Fibroblast of lung (primary cell): ENCODE measurements at regions not wholly inside any gene's neighbourhood (a gene's known extent, or its start where the extent isn't known, plus 50 kb on each side); places are given as distances from the start of the nearest gene placed in this dataset.

Experiments used
- EZH2 ChIP-seq: IDR thresholded peaks from 2 replicates; pipeline ENCODE4 v1.5.1; 2012; ENCODE audit warnings: low read length, control low read depth, mild to moderate bottlenecking; ENCODE audit errors: missing control alignments
- TF ChIP-seq, protein P1 (sequence below), 2 donors: IDR thresholded peaks in 1 of 2; conservative IDR thresholded peaks in 1 of 2; 1 replicate in 1 of 2; 2 replicates in 1 of 2; pipeline ENCODE4 v1.5.1; 2011 to 2012; ENCODE audit warnings: low read length in 2 of 2, control low read depth in 1 of 2, inconsistent platforms in 1 of 2, low read depth in 1 of 2, mild to moderate bottlenecking in 1 of 2

DNA sequence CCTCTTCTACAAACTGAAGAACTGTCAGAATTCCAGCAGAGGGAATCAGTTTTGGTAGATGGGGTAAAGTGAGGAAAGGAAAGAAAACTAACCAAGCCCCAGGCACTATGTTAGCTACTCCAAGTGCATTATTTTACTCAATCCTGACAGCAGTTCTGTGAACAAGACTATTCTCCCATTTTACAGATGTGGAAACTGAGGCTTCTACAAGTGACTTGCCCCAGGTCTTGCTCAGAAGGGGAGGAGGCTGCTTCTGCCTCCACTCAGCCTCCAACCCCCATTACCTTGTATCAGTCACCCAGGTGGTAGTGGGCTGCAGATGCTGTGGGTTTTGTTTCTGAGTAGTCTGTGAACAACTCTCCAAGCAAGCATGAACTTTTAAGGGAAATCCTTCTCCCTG is 315.2 kb upstream of the MAF start:
- TF ChIP-seq, protein P1, sequence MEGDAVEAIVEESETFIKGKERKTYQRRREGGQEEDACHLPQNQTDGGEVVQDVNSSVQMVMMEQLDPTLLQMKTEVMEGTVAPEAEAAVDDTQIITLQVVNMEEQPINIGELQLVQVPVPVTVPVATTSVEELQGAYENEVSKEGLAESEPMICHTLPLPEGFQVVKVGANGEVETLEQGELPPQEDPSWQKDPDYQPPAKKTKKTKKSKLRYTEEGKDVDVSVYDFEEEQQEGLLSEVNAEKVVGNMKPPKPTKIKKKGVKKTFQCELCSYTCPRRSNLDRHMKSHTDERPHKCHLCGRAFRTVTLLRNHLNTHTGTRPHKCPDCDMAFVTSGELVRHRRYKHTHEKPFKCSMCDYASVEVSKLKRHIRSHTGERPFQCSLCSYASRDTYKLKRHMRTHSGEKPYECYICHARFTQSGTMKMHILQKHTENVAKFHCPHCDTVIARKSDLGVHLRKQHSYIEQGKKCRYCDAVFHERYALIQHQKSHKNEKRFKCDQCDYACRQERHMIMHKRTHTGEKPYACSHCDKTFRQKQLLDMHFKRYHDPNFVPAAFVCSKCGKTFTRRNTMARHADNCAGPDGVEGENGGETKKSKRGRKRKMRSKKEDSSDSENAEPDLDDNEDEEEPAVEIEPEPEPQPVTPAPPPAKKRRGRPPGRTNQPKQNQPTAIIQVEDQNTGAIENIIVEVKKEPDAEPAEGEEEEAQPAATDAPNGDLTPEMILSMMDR (conservative IDR thresholded peaks at IDR 0.05 in 1 of 2, IDR thresholded peaks at IDR 0.05 in 1 of 2; ENCODE audit: low read depth in 1 of 2, low read length in 2 of 2) = no peak
- TF ChIP-seq EZH2 = no peak
